GM21515 (cell line): ENCODE measurements at regions not wholly inside any gene's neighbourhood (a gene's known extent, or its start where the extent isn't known, plus 50 kb on each side); places are given as distances from the start of the nearest gene placed in this dataset.

ENCODE experiments used
- ATAC-seq: cut with Tn5 transposase; IDR thresholded peaks from one replicate; pipeline ENCODE4 v1.9.1; 2021; ENCODE audit not compliant: unreplicated experiment

GRCh38 chr7:33751443-33751842 lies 153.9 kb upstream of the BMPER start:
- no peak for ATAC-seq

- ATAC-seq = no peak
These were observed 151.3 kb upstream of the BMPER start for GRCh38 chr7:33753881-33754525.

DNA sequence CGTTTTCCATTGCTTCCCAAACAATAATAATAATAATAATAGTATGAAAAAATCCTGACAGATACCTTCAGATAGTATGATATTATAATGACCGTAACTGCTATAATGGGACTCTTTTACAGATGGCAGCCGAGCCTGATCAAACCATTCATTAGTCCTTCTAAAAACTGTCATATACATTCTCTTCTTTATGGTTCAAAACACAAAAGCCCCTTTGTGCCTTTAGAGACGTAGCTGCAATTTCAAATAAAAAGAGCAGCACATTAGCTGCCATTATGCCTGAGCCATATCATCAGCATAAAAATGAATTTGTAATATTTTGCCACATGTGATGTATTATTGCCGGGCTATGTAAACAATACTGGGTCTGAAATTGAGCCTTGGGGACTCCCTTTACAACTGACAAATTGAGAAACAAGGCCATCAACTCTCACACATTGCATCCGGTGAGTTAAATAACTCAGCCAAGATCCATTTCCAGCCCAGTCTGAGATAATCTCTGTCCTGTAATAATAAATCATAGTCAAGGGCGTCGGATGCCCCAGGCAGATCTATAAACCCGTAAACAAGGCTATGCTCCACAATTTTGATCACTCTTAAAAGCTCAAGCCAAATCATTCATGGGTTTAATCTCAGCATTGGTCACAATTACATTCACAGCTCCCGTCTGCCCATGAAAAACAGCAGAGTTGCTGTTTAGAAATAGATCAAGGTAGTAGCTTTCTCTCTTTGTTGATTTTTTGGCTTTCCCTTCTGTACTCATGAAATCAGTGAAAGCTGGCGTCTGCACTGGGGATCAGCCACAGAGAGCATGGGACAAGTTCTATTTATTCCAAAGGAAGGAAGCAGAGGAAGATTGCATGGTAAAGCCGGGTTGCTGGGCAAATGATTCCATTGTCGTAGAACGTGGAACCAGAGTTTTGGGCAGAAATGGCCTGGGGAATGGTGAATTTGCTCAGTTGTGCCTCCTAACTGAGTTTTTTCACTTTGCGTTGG lies 150.1 kb upstream of the BMPER start:
- ATAC-seq = no peak

GRCh38 chr7:33757050-33757449 lies 148.3 kb upstream of the BMPER start:
- ATAC-seq = no peak

DNA sequence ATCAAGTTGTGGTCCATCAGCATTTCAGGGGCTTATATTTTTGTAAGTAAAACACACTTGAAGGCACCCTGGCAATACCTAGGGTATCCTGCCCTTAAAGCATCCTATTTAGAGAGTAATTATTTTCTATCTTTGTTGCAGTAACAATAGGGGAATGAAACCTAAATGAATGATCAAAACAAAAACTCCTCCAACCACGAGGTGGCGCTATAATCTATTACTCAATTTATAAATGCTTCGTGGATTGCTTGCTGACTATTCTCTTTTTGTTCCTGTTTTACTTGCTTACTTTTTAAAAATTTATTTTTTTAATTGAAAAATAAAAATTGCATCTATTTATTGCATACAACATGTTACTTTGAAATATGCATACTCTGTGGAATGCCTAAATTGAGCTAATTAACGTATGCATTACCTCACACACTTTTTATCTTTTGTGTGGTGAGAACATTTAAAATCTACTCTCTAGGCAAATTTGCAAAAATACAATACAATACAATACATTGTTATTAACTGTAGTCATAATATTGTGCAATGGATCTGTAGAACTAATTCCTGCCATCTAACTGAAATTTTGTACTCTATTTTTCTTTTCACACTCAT lies 147.7 kb upstream of the BMPER start:
- no peak for ATAC-seq

- ATAC-seq = no peak
These were observed 145.2 kb upstream of the BMPER start for GRCh38 chr7:33760146-33760545.

DNA sequence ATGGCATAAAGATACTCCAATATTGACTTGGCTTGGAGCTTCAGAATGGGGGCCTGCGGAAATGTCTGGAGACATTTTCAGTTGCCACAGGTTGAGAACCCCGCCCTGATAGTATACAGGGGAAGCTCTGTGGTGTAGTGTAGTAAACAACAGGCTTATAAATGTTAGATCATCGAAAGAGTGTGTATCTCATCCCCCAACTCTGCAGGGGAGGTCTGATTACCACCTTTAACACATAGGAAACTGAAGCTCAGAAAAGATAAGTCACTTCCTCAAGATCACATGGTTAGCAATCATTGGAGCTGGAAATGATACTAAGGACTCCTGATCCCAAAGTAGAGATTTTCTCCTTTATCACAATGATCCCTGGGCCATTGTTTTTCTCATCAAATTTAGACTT lies 144.5 kb upstream of the BMPER start:
- ATAC-seq = no peak

- no peak for ATAC-seq
These were observed 143.8 kb upstream of the BMPER start for GRCh38 chr7:33761449-33762080.

DNA sequence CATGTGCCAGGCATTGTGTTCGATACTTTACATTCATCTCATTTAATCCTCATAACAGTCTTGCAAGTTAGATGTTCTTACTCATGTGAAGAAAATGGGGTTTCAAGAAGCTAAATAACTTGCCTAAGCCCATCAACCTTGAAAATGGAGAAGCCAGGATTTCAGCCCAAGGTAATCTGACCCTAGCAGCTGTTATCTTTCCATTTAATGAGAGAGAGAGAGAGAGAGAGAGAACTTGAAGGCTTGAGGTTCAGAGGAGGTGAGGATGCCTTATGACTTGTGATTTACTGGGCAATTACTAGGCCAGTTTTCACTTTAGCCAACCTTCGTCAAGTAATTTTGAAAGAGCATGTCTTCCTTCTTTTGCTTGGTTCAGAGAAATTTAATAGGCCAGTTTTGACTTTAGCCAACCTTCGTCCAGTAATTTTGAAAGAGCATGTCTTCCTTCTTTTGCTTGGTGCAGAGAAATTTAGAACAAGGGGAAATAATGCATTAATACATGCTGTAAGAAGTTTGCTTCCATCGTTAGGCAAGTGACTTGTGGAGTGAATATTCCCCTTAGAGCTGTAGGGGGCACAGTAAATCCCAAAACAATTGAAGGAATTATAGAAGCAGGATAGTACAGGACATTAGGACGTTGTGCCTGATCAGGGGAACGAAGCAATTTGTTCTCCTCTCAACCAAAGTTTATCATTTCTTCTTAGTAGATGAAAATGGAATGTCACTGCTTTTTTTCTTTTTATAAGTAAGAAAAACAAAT lies 143.0 kb upstream of the BMPER start:
- ATAC-seq = no peak

DNA sequence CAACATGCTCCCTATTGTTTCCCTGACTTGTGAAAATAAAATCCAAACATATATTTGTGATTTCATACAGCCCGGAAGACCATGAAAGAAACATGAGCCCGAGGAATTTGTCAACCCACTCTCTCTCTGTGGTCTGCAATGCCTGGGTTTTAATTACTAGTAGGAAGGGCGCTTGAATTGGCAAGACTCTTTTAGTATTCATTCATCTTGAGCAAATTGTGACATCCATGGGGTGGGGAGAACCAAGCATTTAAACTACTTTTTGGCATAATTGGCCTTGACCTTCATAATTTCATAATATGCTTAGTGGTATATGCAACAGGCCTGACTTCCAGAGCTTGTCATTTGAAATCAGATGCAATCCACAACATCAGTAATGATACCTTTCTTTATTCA lies 142.4 kb upstream of the BMPER start:
- no peak for ATAC-seq

GRCh38 chr7:33764752-33765451 lies 140.4 kb upstream of the BMPER start:
- ATAC-seq = no peak

DNA sequence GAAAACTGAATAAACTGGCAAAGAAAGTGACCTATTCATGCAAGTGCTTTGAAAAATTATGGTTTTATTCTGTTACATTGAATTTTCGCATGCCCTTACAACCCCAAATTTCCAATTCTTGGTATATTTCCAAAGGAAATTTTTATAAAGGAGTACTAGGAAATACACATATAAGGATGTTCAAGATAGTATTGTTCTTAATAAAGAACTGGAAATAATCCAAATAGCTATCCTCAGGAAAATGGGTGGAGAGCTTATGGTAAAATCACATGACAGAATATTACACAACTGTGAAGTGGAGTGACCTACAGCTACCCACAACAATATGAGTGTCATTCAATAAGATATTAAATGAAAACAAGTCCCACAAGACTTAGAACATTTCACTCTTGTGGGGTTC lies 138.9 kb upstream of the BMPER start:
- no peak for ATAC-seq

DNA sequence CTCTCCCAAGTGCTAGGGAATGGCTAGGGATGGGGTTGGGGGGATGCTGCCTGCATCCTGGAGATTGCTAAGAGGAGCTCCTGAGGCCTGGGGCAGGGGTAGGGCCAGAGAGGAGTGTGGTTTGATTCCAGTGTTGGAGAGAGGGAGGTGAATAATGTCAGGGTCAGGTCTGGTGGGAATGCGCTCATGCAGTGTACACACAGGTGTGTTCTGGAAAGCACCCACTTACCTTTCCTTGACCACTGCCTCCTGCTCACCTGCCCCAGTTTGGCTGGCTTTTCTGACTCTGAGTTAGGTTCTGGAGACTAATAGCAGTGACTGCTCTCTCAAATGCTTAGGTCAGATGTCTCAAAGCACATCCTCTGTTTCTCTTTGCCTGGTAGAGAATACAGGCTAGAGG lies 135.4 kb upstream of the BMPER start:
- ATAC-seq = no peak

DNA sequence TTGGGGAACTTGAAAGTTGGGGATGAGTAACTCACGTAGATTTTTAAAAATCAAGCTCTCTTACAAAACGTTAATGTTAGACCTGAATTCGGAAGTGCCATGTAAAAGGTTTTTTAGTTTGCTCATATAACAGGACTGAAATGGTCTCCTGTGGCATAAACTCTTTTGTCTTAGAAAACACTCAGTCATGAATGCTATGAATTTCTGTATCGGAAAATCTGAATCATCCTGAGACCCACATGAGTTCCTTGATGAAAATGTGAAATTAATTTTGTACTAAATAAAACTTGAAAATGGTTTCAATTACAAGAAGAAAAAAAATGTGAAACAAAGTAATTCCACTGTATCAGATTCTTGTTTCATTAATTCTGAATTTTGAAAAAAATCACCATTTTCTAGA lies 134.8 kb upstream of the BMPER start:
- ATAC-seq = no peak

- ATAC-seq = no peak
These were observed 133.9 kb upstream of the BMPER start for GRCh38 chr7:33771422-33771821.

DNA sequence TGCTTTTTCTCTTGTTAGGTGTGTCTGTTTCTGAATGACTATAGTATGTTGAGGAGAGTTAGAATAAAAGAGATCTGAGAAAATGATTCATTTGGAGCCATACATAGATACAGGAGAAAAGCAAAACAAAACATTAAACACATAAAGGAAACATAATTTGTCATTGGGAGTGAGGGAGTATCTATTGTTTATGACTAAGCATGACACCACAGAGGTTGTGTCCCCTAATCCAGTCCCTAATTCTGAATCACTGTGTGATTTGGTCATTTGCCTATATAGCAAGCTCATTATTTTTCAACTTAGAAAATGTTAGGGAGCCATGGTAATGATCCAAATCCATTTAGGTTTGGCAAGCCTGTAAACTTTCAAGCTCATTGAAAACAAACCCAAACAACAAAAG lies 132.3 kb upstream of the BMPER start:
- ATAC-seq = no peak

DNA sequence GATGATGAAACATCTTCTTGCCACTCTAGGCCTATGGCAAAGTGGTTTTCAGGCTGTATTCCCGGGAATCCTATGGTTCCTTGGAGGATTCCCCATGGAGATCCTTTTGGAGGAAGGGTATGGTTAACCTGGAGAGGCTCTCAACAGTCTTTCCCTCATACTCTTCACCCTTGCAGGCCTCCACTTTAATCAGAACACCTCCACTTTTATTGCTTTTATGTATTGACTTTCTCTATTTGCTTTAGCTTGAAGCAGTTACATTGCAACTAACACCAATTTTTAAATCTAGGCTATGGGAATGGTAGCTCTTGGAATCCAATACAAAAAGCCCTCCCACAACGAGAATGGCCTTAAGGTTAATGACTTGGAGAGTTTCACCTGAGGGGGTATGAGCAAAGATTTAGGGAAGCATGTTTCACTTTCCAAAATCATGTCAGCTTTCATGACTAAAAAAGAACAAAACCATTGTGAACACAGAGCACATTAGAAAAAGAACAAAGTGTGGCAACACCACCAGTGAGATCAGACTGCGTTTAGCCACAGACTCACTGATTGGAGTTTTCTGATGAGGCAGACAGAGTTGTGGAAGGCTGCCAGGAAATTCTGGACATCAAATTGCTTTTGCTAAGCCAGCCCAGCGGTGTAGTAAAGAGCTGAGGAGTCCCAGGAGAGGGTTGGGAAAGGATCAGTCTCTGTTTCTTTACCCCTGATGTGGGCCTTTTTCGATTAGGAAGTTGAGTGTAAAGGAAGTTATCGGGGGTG lies 130.4 kb upstream of the BMPER start:
- no peak for ATAC-seq

GRCh38 chr7:33775790-33776189 lies 129.5 kb upstream of the BMPER start:
- ATAC-seq = no peak

DNA sequence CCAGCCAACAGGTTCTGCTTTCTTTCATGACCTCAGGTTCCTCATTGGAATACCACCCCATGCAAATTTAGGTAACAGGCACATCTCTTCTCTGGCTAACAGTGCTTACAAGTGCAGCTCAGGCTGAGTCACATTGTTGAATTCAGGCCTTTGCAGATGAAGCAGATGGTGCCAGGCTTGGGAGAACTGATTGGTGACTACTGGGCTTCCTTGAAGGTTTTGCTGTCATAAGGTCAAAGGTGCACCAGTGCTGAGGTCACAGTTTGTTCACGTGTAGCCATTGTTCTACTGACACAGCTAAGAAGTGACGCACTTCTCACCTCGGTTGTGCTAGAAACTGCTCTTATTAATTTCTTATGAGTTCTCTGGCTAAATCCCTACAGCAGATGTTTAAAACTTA lies 128.6 kb upstream of the BMPER start:
- ATAC-seq = no peak
